Loucy (cell line): ENCODE measurements at regions not wholly inside any gene's neighbourhood (a gene's known extent, or its start where the extent isn't known, plus 50 kb on each side); places are given as distances from the start of the nearest gene placed in this dataset.

Experiments
- H2AFZ ChIP-seq: fragments of 200-600 bp; sonication (generic); 2 replicates; pipeline ENCODE4 v1.6.0; 2016; ENCODE audit warnings: antibody characterized with exemption, mild to moderate bottlenecking, low read length, moderate library complexity
- H3F3A ChIP-seq: fragments of 200-600 bp; 2 replicates; pipeline ENCODE4 v1.6.0; 2016; ENCODE audit warnings: antibody characterized with exemption, low read depth, mild to moderate bottlenecking
- H3K27me3 ChIP-seq: fragments of 200-600 bp; sonication (generic); 2 replicates; pipeline ENCODE4 v1.6.1; 2014; ENCODE audit warnings: low read length, mild to moderate bottlenecking; ENCODE audit not compliant: insufficient read depth, poor library complexity, severe bottlenecking
- H3K36me3 ChIP-seq: fragments of 200-600 bp; sonication (generic); 2 replicates; pipeline ENCODE4 v1.6.1; 2016; ENCODE audit warnings: low read length; ENCODE audit not compliant: insufficient read depth
- H3K4me1 ChIP-seq: fragments of 200-600 bp; sonication (generic); 2 replicates; pipeline ENCODE4 v1.5.1; 2014; ENCODE audit warnings: low read length, mild to moderate bottlenecking; ENCODE audit not compliant: insufficient read depth, poor library complexity, severe bottlenecking
- H3K4me2 ChIP-seq: fragments of 200-600 bp; sonication (generic); 2 replicates; pipeline ENCODE4 v1.6.0; 2014; ENCODE audit warnings: antibody characterized with exemption, low read length, low read depth, mild to moderate bottlenecking; ENCODE audit not compliant: poor library complexity, severe bottlenecking
- H3K4me3 ChIP-seq: fragments of 200-600 bp; sonication (generic); 2 replicates; pipeline ENCODE4 v1.5.1; 2014; ENCODE audit warnings: low read length, mild to moderate bottlenecking, mixed read lengths; ENCODE audit not compliant: poor library complexity, severe bottlenecking
- H3K79me2 ChIP-seq: fragments of 200-600 bp; sonication (generic); 2 replicates; pipeline ENCODE4 v1.6.1; 2014; ENCODE audit warnings: low read length; ENCODE audit not compliant: insufficient read depth
- H3K9ac ChIP-seq: fragments of 200-600 bp; sonication (generic); 2 replicates; pipeline ENCODE4 v1.6.0; 2014; ENCODE audit warnings: mild to moderate bottlenecking, low read depth, low read length, moderate library complexity; ENCODE audit not compliant: poor library complexity, severe bottlenecking
- H3K9me2 ChIP-seq: fragments of 200-600 bp; sonication (generic); replicated peaks from 2 replicates; pipeline ENCODE4 v1.6.1; 2016; ENCODE audit warnings: low read depth, low read length, mixed read lengths
- H3K9me3 ChIP-seq: fragments of 200-600 bp; sonication (generic); 2 replicates; pipeline ENCODE4 v1.6.1; 2014; ENCODE audit warnings: mild to moderate bottlenecking, antibody characterized with exemption, low read length, low read depth; ENCODE audit not compliant: insufficient read depth
- H4K20me1 ChIP-seq: fragments of 200-600 bp; sonication (generic); 2 replicates; pipeline ENCODE4 v1.6.0; 2014; ENCODE audit warnings: antibody characterized with exemption, low read length, mild to moderate bottlenecking; ENCODE audit not compliant: insufficient read depth, poor library complexity, severe bottlenecking
- EZH2phosphoT487 ChIP-seq: fragments of 200-600 bp; IDR thresholded peaks from 2 replicates; pipeline ENCODE4 v1.6.1; 2018; ENCODE audit warnings: antibody characterized with exemption, mild to moderate bottlenecking, moderate library complexity, borderline replicate concordance
- TF ChIP-seq, protein P1 (sequence below): fragments of 200-600 bp; sonication (generic); conservative IDR thresholded peaks from 2 replicates; pipeline ENCODE4 v1.5.1; 2014; ENCODE audit warnings: mild to moderate bottlenecking, antibody characterized with exemption, low read length

DNA sequence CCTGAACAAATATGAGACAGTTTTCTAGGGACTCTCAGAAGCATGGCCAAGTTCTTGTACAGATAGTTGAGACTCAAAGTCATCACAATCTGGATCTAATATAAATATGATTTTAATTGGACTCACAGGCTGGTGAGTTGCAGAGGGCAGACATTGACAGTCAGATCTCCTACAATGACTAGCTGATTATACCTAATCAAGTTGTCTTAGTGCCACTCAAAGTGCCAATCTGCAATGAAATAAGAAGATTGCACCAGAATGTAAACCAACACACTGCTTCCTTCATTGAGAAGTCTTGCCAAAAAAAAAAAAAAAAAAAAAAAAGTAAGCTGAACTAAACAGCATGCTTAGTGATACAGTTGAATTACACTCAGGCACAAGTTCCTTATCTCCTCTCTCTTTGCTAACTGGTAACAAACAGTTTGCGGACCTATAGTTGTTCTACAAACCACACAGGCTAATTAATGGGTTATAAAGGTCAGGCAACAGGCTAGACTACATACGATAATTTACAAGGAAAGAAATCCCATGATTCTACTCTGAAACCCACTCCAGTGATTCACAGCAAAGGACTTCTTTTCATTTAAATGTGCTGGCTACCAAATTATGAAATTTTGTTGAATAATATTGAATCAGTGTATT lies 107.3 kb upstream of the NIPBL start:
- Histone ChIP-seq H3K4me1 (no peaks in the 10 kb centered on the region), H3K9me3 (no peaks in the 10 kb centered on the region), H2AFZ (no peak overlapping the region), H3F3A (no peaks in the 10 kb centered on the region), H3K4me2 (no peak overlapping the region), H3K79me2 (no peaks in the 10 kb centered on the region), H4K20me1 (no peaks in the 10 kb centered on the region), H3K27me3 (no peaks in the 10 kb centered on the region), H3K9ac (no peak overlapping the region), H3K36me3 (no peaks in the 10 kb centered on the region), H3K4me3 (no peak overlapping the region), H3K9me2 (no peaks in the 10 kb centered on the region)
- TF ChIP-seq, protein P1, sequence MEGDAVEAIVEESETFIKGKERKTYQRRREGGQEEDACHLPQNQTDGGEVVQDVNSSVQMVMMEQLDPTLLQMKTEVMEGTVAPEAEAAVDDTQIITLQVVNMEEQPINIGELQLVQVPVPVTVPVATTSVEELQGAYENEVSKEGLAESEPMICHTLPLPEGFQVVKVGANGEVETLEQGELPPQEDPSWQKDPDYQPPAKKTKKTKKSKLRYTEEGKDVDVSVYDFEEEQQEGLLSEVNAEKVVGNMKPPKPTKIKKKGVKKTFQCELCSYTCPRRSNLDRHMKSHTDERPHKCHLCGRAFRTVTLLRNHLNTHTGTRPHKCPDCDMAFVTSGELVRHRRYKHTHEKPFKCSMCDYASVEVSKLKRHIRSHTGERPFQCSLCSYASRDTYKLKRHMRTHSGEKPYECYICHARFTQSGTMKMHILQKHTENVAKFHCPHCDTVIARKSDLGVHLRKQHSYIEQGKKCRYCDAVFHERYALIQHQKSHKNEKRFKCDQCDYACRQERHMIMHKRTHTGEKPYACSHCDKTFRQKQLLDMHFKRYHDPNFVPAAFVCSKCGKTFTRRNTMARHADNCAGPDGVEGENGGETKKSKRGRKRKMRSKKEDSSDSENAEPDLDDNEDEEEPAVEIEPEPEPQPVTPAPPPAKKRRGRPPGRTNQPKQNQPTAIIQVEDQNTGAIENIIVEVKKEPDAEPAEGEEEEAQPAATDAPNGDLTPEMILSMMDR: no peak
- TF ChIP-seq EZH2phosphoT487: no peak

DNA sequence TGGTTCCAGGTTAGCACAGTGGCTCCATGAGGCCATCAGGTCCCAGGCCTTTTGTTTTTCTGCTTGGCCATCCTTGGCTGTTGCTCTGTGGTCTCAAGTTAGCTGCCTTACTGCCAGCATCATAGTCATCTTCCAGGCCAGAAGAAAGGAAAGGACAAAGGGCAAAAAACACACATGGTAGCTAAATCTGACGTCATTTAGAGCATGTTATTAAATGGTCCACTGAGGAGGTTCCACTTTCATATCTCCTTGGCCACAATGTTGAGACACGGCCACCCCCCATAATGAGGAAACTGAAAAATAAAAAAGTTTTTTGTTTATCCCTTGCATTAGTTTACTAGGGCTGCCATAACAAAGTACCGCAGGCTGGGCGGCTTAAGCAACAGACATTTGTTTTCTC lies 106.4 kb upstream of the NIPBL start:
- Histone ChIP-seq H3K9ac (no peak overlapping the region), H3F3A (no peaks in the 10 kb centered on the region), H3K9me2 (no peaks in the 10 kb centered on the region), H3K4me1 (no peaks in the 10 kb centered on the region), H3K4me3 (no peak overlapping the region), H4K20me1 (no peaks in the 10 kb centered on the region), H3K27me3 (no peaks in the 10 kb centered on the region), H2AFZ (no peak overlapping the region), H3K36me3 (no peaks in the 10 kb centered on the region), H3K9me3 (no peaks in the 10 kb centered on the region), H3K79me2 (no peaks in the 10 kb centered on the region), H3K4me2 (no peak overlapping the region)
- TF ChIP-seq, protein P1: no peak
- TF ChIP-seq EZH2phosphoT487: no peak

DNA sequence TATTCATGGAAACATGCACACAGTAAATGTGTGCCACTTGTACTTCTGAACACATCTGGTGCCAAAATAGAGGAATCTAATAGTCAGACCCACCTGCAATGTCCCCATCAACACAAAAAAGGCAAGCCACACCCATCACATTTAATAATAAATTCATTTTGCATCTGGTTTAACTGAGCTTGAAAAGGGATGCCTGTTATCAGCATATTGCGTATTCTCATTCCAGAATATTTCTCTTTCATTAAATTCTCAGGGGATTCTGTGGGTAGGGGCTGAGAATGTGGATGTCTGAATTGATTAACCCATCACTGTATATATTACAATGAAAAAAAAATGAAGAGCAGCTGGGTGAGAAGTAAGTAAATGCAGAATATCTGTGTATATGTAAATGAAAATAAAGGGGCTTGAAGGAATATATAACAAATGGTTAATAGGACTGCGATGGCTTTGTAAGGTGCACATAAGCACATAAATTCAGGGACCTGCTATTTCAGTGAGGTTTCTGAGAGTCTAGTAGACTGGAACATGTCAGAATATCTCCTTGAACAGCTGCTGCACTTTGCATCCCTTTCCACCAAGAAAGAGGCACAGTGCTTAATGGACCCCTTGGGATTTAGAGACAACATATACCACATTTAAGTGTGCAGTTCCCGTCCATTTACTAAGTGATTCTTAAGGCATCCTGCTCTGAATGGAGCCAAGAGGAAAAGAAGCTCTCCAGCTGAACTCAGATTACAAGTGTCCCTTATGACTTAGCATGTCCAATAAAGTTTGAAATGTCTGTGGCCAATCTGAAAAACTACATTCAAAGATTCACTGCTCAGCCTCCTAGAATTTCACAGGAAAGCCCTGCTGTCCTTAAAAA lies 104.1 kb upstream of the NIPBL start:
- Histone ChIP-seq H4K20me1 (no peaks in the 10 kb centered on the region), H3K4me2 (no peak overlapping the region), H3K36me3 (no peaks in the 10 kb centered on the region), H3F3A (no peaks in the 10 kb centered on the region), H3K27me3 (no peaks in the 10 kb centered on the region), H3K9me2 (no peaks in the 10 kb centered on the region), H2AFZ (no peak overlapping the region), H3K79me2 (no peaks in the 10 kb centered on the region), H3K4me3 (no peak overlapping the region), H3K4me1 (no peaks in the 10 kb centered on the region), H3K9ac (no peak overlapping the region), H3K9me3 (no peaks in the 10 kb centered on the region)
- TF ChIP-seq, protein P1: no peak
- no peak for TF ChIP-seq EZH2phosphoT487
